ENCODE measurements at regions not wholly inside any gene's neighbourhood (a gene's known extent, or its start where the extent isn't known, plus 50 kb on each side); places are given as distances from the start of the nearest gene placed in this dataset.

GRCh38 chr21:15494481-15494880 lies 235.3 kb upstream of the USP25 start:
- no peak for DNase-seq

DNA sequence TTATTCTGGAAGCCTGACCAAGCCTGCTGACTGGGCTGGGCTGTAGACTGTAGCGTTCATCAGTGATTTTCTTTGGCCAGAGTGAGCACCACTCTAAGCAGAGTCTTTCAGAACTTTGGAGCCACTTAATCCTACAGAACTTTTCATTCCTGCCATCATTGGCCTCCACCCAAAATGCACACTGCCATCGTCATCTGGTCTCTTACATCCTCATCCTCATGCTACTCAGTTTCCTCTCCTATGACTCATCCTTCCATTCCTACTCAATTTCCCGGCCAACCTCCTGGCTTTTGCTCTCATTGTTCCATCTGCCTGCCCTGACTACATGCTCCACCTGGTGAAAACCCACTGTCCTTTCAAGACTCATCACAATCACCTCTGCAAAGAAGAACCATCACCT lies 233.8 kb upstream of the USP25 start:
- no peak for DNase-seq

- no peak for DNase-seq
These were observed 232.9 kb upstream of the USP25 start for GRCh38 chr21:15496911-15497310.

- no peak for DNase-seq
These were observed 231.3 kb upstream of the USP25 start for GRCh38 chr21:15498455-15498854.

- DNase-seq, result no peak
These were observed 223.7 kb upstream of the USP25 start for GRCh38 chr21:15506086-15506485.

- DNase-seq, result no peak
These were observed 221.2 kb upstream of the USP25 start for GRCh38 chr21:15508554-15508953.

DNA sequence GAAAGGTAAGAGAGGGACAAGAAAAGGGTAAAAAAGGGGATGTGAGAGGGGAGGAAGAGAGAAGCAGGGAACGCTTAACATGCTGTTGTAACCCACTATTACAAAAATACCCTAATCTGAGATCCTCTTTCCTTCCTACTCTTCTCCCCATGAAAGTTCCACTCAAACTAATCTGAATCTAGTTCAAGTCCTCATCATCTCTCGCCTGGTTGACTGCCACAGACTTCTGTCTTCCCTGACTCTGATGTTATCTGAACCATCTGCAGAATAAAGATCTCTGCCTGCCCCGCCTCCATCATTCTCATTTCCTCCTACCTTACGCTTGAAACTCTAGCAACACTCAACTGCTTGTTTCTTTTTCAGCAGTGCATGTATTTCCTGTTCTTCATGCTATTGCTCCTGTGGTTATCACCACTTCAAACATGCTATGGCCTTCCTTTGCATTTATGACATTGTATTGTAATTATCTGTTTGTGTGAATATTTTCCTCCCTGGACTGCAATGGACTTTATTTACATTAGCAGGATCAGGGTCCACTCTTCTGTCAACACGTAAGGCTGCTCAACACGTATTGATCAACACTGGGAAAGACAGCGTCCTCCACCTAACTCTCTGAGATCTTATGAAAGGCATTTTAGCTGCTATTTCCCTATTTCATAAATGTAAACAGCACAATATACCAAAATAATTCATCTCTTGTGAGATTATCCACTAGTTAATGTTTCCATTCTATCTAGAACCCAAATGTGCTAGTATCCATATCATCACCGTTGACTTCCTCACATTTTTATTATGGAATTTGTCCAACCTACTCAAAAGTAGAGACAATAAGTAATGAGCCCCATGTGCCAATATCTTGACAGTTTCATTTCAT lies 215.5 kb upstream of the USP25 start:
- DNase-seq, result no peak

DNA sequence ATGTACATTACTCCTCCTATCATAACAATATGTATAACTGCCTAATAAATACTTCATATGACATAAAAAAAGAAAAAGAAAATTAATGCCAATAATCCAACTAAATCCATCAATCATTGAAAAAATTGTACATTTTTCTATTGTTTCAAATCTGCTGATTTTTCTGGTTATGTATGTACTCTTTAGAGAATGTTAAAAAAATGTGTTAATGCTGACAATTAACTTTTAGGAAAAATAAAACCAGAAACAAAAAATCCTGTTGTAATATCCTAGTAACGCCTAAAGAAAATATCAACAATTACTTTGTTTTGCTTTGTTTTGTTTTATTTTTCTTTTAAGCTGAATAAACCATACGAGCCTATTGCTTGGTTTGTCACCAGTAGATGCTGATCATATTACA lies 213.9 kb upstream of the USP25 start:
- no peak for DNase-seq

GRCh38 chr21:15517394-15517793 lies 212.4 kb upstream of the USP25 start:
- DNase-seq, result no peak

GRCh38 chr21:15520811-15521643 lies 208.8 kb upstream of the USP25 start:
- DNase-seq, result no peak

DNA sequence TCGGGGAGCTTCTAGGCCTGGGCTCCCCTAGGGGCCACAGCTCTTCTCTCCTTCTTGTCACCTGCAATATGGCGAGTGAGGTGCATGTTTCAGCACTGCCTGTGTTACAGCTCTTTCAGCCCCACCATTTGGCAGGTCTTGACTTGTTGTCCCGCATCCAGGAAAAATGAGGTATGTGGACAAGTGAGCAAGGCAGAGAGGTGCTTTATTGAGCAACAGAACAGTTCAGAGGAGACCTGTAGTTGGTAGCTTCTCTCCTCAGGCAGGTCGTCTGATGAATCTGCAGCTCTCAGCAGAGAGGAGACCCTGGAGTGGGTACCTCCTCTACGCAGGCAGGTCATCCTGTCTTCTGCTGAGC lies 208.2 kb upstream of the USP25 start:
- DNase-seq, result no peak

GRCh38 chr21:15522148-15522547 lies 207.6 kb upstream of the USP25 start:
- no peak for DNase-seq

DNA sequence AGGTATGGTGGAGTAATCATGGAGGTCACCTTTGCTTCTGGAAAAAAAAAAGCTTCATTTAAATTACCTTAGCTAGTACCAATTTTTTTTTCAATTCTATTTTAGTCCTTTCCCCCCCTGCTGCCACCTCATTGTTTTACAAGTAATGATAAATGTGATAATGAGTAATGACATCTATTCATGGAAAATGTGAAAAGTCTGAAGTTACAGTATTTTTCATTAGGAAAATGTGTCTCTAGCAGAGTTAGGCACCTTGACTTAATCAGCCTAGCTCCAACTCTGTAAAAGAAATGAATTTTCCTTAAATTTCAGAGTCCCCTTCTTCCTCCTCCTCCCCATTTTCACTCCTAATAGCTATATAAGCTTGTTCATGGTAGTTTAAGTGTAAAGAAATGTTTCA lies 204.9 kb upstream of the USP25 start:
- no peak for DNase-seq

- DNase-seq, result no peak
These were observed 203.0 kb upstream of the USP25 start for GRCh38 chr21:15526798-15527197.

- no peak for DNase-seq
These were observed 201.4 kb upstream of the USP25 start for GRCh38 chr21:15528346-15528745.

DNA sequence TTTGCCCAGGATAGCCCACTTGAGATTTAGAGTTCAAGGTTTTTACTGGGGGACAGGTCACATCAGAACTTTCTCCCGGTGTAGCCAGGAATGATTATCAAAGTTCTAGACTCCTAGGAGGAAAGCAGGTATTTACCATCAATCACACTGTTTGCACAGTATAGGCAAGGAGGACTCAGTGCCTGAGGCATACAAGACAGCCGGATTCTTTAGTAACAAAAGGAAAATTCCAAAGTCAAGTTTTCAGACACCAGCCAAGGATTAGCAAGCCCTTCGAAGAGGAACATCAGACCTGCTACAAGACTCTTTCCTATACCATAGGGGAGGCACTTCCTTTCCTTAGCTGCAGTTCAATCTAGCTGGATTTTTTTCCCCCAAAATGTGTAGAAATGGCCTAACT lies 197.8 kb upstream of the USP25 start:
- no peak for DNase-seq

GRCh38 chr21:15533618-15534017 lies 196.2 kb upstream of the USP25 start:
- DNase-seq, result no peak

GRCh38 chr21:15534450-15534886 lies 195.3 kb upstream of the USP25 start:
- no peak for DNase-seq

DNA sequence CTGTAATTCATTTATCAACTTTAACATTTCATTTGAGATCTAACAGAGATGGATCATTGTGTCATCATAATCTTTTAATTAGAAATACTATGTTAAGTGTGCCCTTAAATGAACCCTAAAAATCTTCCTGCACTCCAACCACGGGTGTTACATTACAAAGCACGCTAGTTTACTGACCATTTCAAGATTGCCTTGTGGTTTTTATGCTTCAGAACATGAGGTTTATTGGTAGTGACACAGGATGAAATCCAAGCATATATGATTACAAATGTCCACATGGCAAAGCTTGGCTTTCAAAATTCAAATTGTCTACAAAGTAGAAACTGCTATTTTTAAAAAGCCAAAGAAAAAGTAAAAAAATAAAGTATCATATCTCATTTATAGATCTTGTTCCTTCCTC lies 190.4 kb upstream of the USP25 start:
- no peak for DNase-seq

DNA sequence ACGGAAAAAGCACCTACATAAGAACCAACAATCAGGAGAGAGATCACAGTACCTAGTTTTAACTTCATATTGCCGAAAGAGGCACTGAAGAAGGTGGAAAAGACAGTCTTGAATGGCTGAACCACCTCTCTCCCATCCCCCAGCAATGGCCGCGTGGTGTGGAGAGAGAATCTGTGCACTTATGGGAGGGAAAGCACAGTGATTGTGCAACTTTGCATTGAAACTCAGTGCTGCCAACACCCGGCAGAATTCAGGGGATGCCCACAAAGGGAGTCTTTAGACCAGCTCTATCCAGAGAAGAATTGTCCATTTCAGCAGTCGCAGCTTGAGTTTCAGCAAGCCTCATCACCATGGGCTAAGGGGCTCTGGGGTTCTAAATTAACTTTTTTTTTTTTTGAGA lies 186.3 kb upstream of the USP25 start:
- no peak for DNase-seq

DNA sequence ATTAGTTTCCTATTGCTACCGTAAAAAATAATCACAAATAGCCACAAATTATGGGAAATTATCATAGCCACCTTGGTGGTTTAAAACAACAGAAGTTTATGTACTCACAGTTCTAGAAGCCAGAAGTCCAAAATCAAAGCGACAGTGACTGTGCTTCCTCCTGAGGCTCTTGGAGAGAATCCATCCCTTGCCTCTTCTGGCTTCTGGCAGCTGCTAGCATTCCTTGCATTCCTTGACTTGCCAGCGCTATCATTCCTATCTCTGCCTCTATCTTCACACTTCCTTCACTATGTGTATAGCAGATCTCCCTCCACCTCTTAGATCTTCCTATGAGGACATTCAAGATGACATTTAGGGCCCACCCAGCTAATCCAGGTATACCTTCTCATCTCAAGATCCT lies 180.1 kb upstream of the USP25 start:
- DNase-seq, result no peak

GRCh38 chr21:15552914-15553494 lies 176.8 kb upstream of the USP25 start:
- no peak for DNase-seq

DNA sequence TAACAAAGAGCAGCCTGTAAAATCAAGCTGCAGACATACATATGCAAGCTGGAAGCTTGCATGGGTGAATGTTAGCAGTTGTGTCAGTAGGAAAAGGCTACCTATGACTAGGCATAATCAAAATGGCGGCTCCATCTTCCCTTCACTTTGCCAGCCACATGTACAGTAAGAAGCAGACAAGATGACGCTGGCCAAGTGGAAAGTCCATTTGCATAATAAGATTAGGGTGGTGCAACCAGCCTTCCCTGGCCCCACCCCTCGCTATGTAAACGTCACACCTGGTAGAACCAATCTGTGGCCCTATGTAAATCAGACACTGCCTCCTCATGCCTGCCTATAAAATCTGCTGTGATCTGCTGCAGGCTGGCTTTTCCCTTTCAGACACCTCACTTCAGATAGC lies 171.9 kb upstream of the USP25 start:
- no peak for DNase-seq

DNA sequence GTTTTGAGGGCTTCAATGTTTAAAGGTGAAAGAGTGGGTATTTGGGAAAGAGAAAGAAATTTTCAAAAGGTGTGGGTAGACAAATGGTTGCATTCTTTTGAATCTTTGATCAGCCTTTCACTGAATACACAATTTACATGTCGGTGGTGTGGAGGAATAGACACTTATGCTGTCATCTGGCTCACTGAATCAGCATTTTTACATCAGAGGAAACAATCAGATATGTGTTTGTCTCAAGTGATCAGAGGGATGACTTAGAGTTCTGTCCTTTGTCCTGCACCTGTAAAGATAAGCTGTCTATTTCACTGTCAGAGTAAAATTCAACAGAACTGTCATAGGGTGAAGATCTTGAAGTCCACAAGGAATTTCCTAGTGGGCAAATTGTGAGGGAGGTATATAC lies 170.9 kb upstream of the USP25 start:
- DNase-seq, result no peak

All from T1000 (cell line).